AML-193 (cell line): ENCODE measurements at regions not wholly inside any gene's neighbourhood (a gene's known extent, or its start where the extent isn't known, plus 50 kb on each side); places are given as distances from the start of the nearest gene placed in this dataset.
"Not testable (repeated sequence)": the region's sequence is repeated elsewhere in the genome, so short reads cannot be mapped to it uniquely, and the experiment has no call there.

Experiments
- DNase-seq, 2 experiments: peaks; one replicate each; lab custom pipeline; 2025; lab: John Stamatoyannopoulos, UW

DNA sequence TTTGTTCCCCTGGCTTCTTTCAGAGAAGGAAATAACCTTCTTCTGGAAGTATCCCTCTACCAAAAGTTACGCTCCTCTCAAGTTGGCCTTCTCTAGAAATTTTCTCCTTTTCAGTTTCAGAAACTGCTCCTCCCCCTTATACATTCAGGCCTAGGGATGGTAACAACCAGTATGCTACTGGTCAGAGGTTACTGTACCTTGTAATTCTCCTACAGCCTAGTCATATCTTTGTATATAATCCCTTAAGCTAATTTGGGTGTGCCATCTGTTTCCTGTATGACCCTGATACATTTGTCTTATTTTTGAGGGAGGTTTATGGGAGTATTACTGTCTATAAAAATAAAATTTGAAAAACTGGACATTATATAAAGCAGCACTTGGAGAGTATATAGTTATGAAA lies 98.0 kb upstream of the NOTCH2NLA start:
- not testable (repeated sequence) for DNase-seq

DNA sequence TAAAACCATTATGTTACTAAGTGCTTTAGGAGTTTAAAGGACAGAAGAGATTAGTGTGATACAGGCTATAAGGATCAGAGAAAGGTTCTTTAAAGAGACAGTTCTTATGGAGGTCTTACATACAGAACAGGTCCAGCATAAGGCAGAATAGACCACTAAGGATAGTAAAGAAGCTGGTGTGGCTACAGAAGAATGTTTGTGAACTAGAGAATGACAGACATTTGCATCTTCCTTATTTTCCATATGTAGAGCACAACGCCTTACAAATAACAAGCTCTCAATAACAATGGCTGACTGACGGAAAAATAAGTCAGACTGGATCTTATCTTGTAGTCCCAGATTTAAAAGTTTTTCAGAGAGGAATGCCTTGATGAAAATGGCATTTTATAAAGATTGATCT lies 95.6 kb upstream of the NOTCH2NLA start:
- DNase-seq, result not testable (repeated sequence)

DNA sequence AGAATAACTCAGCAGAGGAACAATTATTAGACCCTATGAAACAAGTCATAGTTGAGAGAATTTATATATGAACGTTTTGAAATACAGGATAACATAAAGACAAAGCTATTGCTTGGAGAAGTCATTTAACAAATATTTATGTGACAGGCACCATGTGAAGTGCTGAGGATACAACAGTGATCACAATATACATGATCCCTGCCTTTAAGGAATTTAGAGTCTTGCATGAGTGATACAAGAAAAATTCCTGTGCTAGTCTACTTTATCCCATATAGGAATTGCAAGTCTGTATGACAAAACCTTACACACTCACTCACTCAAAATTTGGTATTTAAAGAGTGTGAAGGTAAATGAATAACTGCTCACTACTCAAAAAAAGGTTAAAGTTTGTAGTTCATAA lies 94.5 kb upstream of the NOTCH2NLA start:
- DNase-seq, result not testable (repeated sequence)

DNA sequence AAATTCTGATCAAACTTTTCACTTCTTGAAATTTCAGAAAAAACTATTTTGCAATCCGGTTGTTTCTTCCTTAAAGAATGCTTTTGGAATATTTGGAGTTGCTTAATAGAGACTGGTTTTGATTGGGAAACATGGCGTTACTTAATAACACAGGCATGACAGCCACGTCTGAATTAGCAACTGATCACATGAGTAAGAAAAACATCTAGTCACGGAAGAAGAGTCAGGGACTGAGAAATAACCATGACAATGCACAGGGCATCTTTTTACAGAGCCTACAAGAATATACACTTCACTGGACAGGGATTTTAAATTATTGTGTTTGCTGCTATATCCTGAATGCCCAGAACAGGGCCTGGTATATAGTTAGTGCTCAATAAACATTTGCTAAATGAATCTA lies 94.1 kb upstream of the NOTCH2NLA start:
- not testable (repeated sequence) for DNase-seq

DNA sequence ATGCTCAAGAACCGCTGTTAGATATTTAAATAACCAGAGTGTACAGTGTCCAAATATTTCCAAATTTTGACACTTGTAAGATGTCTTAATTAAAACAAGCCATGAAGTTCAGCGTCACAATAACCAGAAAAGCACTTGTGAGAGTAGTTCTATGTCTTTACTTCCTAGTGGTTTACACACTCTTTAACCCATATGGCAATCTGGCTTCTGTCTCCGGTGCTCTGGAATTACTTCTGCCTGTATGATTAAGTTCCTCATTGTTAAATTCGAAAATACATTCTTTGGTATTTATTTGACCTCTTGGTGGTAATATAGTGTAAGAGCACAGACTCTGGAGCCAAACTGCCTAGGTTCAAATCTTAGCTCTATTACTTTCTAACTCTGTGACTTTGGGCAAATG lies 89.9 kb upstream of the NOTCH2NLA start:
- DNase-seq, result not testable (repeated sequence)

DNA sequence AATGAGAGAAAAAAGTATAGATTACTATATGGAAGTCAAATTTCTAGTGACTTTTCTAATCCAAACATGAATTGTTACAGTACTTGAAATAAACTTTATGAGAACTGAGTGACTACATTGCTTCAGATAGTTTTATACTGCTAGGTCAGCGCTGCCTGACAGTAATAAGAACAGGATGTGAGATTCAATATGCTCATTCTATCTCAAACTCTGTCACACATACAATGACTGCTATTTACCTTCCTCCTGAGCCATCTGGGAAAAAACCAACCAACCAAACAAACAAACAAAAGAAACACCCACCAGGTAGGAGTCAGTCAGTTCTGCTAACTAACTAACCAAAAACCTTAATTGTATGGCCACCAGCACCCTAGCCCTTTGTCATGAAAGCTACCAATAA lies 89.0 kb upstream of the NOTCH2NLA start:
- not testable (repeated sequence) for DNase-seq

DNA sequence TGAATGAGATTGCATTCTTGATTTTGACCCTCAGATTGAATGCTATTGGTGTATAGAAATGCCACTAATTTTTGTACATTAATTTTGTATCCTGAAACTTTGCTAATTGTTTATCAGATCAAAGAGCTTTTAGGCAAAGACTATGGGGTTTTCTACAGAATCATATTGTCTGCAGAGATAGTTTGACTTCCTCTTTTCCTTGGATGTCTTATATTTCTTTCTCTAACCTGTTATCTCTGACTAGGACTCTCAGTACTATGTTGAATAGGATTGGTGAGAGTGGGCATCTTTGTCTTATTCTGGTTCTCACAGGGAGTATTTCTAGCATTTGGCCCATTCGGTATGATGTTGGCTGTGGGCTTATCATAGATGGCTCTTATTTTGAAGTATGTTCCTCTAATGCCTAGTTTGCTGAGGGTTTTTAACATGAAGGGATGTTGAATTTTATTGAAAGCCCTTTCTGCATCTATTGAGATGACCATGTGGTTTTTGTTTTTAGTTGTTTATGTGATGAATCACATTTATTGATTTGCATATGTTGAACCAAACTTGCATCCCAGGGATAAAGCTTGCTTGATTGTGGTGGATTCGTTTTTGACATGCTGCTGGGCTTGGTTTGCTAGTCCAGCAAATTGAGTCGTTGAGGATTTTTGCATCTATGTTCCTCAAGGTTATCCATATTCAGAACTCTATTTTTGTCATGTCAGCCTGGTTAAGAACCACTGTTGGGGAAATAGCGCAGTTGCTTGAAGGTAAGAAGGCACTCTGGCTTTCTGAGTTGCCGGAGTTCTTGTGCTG lies 85.8 kb upstream of the NOTCH2NLA start:
- DNase-seq, result not testable (repeated sequence)

DNA sequence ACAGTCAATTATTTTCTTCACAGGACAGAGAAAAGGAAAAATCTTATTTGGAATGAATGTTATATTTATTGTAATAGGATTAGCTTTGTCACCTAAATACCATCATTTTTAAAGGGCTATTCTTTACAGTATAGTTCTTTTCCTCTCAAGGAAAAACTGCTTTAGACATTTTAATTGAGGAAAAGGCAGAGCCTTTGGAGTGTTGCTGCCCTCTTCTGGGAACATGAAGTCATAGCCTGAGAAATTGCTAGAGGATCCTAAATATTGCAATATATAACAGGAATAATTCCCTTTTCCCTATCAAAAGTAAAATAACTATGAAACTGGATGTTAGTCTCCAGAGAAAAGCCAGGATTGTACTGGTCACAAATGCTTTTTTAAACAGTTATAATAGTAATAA lies 81.8 kb upstream of the NOTCH2NLA start:
- not testable (repeated sequence) for DNase-seq

DNA sequence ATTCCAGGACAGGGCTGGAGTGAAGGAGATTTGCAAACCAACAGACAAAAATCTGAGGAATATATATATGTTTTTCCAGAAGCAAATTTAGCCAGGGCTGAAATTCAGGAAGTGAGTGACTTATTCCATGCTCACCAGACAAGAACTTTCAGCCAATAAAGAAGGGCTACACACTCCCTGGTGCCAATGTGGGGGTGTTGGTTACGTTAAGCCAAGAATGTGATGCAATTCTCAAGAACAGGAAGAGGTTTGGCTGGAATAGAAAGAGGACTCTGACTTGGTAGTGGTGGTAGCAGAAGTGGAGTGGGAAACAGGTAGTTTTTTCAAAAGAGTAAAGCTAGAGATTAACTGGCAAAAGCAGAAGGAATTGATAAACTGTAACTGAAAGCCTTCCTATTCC lies 80.6 kb upstream of the NOTCH2NLA start:
- DNase-seq, result not testable (repeated sequence)

DNA sequence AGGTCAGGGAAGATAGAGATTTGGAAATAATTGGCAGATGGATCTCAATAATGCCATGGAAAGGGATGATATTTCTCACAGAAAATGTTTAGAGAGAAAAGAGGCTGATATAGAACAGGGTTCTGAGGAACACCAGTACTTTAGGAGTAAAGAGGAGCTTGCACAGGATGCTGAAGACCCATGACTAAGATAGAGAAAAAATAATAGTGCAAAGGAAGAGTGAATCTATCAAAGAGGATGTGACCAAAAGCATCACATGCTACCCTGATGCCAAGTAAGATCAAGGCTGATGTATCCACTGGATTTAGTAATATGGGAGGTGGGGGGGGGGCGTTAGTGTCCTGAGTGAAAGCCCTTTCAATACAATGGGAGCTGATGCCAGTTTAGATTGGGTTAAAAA lies 80.1 kb upstream of the NOTCH2NLA start:
- not testable (repeated sequence) for DNase-seq

DNA sequence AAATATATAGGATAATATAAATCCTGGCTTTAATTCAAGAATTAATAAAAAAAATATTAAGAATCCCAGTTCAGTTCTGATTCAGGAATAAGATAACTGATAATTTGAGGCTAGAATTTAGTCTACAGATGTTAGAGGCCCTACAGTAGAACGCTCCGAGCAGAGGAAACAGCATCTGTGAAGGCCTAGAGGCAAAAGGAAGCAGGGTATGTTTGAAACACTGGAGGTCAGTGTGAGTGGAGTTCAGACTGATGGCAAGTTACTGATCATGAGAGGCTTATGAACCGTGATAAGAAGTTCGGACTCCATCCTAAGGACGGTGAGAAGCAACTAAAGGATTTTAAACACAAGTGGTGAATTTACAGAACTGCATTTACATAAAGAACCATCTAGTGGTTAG lies 79.3 kb upstream of the NOTCH2NLA start:
- not testable (repeated sequence) for DNase-seq

DNA sequence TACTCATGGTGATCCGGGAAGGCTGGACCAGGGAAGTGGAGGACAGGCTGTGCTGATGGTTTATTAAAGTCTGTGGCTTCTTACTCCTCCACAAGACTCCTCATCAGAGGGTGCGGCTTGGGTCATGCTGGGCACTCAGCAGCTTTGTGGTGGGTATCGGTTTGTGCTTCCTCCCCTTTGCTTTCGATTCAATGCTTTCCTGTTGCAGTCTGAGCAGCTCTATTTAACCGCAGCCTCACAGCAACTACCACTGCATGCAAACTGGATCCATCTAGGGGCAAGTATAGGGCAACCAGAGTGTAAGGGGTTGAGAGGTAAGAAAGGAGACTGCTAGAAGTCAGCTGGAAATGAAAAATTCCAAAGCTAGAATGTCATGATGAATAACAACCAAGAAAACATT lies 78.8 kb upstream of the NOTCH2NLA start:
- DNase-seq, result not testable (repeated sequence)

DNA sequence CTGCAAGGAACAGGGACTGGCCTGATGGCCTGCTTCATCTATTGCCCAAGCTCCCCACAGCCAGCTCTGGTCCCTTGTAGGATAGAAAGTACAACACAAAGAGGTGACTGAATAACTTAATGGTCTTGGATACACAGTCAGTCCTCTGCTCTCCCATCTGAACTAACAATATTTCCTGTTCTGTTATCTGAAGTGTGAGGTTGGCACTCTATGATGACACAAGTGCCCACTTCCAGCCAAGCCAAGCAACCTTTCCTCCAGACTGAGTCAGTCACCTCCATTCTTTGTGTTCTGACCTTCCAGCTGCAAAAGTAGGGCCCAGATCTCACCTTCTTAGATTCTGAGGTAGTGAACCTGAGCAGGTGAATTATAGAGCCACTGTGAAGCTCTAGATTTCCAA lies 77.8 kb upstream of the NOTCH2NLA start:
- DNase-seq, result not testable (repeated sequence)

DNA sequence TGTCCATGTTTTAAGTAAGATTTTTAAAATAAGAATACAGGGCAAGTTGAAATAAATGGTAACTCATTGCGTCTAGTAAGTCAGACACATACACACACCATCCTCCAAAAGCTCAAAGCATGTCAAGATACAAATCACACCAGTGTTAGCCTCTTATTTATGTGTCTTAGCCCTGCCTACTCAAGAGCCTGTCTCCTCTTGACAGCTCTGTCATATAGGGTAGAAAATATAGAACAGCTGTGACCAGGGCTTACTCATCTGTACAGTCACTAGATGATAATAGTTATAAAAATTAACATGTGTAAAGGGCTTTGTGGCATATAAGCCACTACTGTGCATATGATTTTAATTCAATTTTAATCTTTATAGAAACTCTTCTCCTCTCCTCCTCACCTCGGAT lies 76.6 kb upstream of the NOTCH2NLA start:
- DNase-seq, result not testable (repeated sequence)

DNA sequence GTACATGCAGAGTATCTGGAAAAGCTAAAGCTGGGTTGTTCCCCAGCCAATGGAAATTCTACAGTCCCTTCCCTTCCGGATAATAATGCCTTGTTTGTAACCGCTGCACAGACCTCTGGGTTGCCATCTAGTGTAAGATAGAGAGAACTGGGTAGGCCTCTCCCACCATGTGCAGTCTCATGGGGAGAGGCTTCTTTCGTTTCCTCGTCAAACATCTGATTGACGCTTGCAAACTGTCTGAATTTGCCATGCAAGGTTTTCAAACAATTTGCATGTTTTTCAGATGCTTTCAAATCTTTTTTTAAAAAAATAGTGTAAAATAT lies 69.7 kb upstream of the NOTCH2NLA start:
- DNase-seq, result not testable (repeated sequence)

DNA sequence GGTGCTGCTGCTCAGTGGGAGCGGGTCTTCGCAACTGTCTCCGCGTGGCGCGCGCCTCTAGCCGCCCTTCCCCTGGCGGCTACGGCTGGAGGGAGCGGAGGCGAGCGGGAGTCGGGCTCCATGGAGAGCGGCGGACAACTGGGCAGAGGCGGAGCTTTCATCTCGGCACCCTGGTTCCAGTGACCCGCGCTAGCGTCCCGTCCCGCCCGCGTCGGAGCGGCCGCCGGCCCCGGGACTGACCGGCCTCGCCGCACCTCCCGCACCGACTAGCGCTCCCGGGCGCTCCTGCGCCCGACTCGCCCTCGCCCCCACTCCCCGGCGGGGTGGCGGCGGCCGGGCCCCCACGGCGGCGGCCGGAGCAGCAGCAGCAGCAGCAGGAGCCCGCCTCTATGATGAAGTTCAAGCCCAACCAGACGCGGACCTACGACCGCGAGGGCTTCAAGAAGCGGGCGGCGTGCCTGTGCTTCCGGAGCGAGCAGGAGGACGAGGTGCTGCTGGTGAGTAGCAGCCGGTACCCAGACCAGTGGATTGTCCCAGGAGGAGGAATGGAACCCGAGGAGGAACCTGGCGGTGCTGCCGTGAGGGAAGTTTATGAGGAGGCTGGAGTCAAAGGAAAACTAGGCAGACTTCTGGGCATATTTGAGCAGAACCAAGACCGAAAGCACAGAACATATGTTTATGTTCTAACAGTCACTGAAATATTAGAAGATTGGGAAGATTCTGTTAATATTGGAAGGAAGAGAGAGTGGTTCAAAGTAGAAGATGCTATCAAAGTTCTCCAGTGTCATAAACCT lies 69.2 kb upstream of the NOTCH2NLA start:
- DNase-seq, result not testable (repeated sequence)

DNA sequence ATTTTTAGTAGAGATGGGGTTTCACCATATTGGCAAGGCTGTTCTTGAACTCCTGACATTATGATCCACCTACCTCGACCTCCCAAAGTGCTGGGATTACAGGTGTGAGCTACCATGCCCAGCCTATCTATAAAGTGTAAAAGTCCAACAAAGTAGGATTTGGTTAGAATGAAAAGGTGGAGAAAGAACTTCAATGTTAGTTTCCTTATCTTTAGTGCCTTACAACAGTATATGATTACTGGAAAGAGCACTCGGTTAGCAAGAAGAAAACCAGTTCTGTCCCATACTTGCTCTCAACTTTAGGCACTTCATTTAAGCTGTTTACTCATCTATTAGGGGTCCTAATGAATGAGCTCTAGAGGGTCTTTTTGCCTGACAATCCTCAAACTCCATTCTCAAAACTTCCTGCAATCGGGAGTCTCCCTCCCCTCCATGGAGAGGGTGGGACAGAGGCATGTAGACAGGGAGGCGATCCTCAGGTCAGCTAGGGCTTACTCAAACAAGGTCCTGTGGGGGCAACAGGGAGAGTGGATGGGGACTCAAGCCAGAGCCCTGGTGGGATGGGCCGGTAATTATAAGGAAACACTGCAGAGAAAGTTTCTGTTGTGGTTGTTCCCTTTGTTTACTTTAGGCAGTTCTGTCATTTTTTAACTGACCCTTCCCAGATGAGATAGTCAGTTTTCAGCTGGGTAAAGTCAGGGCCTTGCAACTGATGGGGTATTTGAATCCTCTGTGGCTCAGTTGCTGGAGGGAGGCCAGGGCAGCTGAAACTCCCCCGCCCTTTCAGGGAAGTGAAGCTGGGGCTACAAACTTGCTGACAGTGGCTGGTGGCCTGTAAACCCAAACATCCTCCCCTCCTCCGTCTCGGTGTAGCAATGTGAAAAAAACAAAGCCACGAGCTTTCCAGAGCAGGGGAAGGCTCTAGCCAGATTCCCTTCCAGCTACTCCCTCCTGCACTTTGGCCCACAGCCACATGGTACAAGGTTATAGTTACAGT lies 64.4 kb upstream of the NOTCH2NLA start:
- DNase-seq, result not testable (repeated sequence)

DNA sequence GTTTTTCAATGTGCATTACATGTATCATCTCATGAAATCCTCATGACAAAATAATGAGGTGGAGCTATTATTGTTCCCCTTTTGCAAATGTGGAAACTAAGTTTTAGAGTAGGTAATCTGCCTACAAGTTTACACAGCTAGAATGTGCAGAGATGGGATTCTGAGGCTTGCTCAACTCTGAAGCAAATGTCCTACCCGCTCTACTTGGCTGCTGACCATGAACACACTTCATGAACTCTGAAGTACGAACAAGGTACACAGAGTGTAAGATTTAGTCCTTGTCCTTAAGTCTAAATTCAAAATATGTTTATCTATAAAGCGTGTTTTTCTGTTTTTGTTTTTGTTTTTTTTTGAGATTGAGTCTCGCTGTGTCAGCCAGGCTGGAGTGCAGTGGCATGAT lies 63.6 kb upstream of the NOTCH2NLA start:
- not testable (repeated sequence) for DNase-seq

DNA sequence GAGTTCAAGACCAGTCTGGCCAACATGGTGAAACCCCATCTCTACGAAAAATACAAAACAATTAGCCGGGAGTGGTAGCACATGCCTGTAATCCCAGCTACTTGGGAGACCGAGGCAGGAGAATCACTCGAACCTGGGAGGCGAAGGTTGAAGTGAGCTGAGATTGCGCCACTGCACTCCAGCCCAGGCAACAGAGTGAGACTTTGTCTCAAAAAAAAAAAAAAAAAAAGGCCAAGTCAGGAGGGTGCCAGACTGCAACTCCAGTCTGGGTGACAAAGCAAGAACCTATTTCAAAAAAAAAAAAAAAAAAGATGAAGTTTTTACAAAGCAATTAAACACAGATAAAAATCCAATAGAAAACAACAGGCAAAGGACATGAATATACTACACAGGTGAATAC lies 59.1 kb upstream of the NOTCH2NLA start:
- not testable (repeated sequence) for DNase-seq

DNA sequence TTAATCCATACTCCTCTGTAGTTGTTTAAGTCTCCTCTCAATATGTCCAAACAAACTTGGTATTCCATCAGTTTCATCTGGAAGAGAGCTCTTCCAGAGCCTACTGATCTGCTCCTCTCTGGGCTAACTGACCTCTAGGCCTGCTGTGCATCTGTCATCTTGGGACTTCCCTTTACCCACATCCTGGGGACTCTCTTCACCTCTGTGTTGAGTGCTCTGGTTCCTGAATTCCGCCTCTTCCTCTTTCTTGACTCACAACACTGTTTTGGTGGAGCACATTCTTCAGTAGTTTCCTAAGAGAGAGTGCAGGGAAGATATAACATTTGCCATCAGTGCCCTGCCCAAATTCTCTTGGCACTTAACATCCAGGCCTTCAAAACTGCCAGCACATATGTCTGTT lies 55.9 kb upstream of the NOTCH2NLA start:
- DNase-seq, result not testable (repeated sequence)

DNA sequence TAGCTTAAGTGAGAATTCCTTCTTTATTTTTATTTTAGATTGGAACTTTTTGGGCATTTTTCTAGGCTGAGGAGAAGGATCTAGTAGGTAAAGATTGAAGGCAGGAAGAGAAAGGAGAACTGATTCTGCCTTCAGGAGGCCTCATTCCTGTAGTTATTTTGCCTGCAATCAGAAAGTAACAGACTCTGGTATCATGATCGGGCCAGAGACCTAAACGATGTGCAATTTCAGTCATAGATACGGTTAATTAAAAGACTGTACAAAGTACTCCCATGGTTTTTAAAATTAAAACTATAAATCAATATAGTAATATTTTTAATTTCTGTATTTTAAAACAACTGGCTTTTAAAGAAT lies 54.7 kb upstream of the NOTCH2NLA start:
- not testable (repeated sequence) for DNase-seq
